Activated CD8-positive, alpha-beta T cell treated with anti-CD3 and anti-CD28 coated beads for 36 hours (primary cell): ENCODE measurements at regions not wholly inside any gene's neighbourhood (a gene's known extent, or its start where the extent isn't known, plus 50 kb on each side); places are given as distances from the start of the nearest gene placed in this dataset.

ENCODE experiments used
- ATAC-seq: fragments of 200-7000 bp; cut with Tn5 transposase; one replicate; pipeline ENCODE4 v1.10.0; 2021; ENCODE audit warnings: mild to moderate bottlenecking, moderate library complexity
- CTCF ChIA-PET: fragments of 350-600 bp; sonication (Branson Sonifier 250); formaldehyde crosslinking; loops from one replicate; lab custom pipeline; 2021; ENCODE audit warnings: antibody characterized with exemption; lab: Charles Lee
- POLR2A ChIA-PET: fragments of 350-600 bp; sonication (Branson Sonifier 250); formaldehyde crosslinking; loops from one replicate; lab custom pipeline; 2021; ENCODE audit warnings: antibody characterized with exemption; lab: Charles Lee
- DNase-seq: peaks from one replicate; pipeline ENCODE4 v3.0.0-alpha.2; 2020
- H3K27ac Mint-ChIP-seq: one replicate; pipeline ENCODE4 v1.8.0; 2021; ENCODE audit warnings: mild to moderate bottlenecking, mixed read lengths
- H3K27me3 Mint-ChIP-seq: one replicate; pipeline ENCODE4 v1.8.0; 2021; ENCODE audit warnings: mixed read lengths
- H3K36me3 Mint-ChIP-seq: one replicate; pipeline ENCODE4 v1.8.0; 2021; ENCODE audit warnings: low read depth, mixed read lengths
- H3K4me1 Mint-ChIP-seq: one replicate; pipeline ENCODE4 v1.8.0; 2021; ENCODE audit warnings: low read depth, mixed read lengths
- H3K4me3 Mint-ChIP-seq: one replicate; pipeline ENCODE4 v1.8.0; 2021; ENCODE audit warnings: mild to moderate bottlenecking, moderate library complexity, mixed read lengths
- H3K9me3 Mint-ChIP-seq: one replicate; pipeline ENCODE4 v1.8.0; 2021; ENCODE audit warnings: mixed read lengths
- intact Hi-C: fragments of 100-400 bp; cut with micrococcal nuclease; formaldehyde crosslinking; loops from one replicate; pipeline ENCODE4 v1.10.0; 2022
- TF ChIP-seq, protein P1 (sequence below): fragments of 200-600 bp; IDR thresholded peaks from one replicate; pipeline ENCODE4 v1.8.0; 2022; ENCODE audit warnings: antibody characterized with exemption, mild to moderate bottlenecking

DNA sequence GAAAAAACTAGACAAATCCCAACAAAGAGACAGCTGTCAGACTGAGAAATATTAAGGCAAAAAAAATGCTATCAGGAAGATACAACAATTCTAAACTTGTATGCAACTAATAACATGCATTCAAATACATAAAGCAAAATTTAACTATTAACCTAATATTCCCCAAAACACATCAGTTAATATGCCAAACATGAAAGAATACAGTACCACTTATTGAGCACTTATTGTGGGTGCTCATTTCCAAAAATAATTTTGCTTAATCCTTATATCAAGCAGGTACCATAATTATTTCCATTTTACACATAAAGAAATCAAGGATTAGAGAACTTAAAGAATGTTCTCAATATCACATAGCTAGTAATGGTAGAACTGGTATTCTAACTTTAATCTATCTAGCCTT is 67.7 kb upstream of the HMGXB4 start:
- no peak for DNase-seq
- Mint-ChIP-seq H3K4me3 (no peak overlapping the region), H3K36me3 (peaks cover 4% of the 10 kb centered on the region), H3K9me3 (peaks cover 17% of the 10 kb centered on the region), H3K27me3 (peaks cover 3% of the 10 kb centered on the region), H3K4me1 (no peaks in the 10 kb centered on the region), H3K27ac (no peak overlapping the region)
- ATAC-seq: no peak
- TF ChIP-seq, protein P1, sequence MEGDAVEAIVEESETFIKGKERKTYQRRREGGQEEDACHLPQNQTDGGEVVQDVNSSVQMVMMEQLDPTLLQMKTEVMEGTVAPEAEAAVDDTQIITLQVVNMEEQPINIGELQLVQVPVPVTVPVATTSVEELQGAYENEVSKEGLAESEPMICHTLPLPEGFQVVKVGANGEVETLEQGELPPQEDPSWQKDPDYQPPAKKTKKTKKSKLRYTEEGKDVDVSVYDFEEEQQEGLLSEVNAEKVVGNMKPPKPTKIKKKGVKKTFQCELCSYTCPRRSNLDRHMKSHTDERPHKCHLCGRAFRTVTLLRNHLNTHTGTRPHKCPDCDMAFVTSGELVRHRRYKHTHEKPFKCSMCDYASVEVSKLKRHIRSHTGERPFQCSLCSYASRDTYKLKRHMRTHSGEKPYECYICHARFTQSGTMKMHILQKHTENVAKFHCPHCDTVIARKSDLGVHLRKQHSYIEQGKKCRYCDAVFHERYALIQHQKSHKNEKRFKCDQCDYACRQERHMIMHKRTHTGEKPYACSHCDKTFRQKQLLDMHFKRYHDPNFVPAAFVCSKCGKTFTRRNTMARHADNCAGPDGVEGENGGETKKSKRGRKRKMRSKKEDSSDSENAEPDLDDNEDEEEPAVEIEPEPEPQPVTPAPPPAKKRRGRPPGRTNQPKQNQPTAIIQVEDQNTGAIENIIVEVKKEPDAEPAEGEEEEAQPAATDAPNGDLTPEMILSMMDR: no peak
- CTCF ChIA-PET: interaction anchor here (1.5 kb wide), 1 partner anchor 42 kb away, joined by 6 read pairs; no protein-coding TSS in a partner anchor
- intact Hi-C loops: no loop called here
- POLR2A ChIA-PET: no interaction called here

DNA sequence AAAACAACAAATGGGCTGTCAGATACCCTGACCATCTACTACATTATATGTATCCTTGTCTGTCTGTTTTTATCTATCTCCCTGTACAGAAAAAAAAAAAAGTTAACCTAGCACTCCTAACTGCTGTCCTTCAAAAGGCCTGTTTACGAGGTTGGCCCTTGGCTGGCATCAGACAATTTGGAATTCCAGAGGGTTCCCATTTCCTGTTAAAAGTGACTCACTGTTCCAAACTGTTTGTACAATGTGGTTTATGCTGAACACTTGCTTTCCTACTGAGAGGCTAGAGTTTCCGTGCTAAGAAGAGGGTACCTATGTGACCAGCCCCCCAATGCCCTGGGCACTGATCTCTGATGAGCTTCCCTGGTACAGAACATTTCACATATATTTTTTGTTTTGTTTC is 65.9 kb upstream of the HMGXB4 start:
- TF ChIP-seq, protein P1: no peak
- Mint-ChIP-seq H3K4me1 (no peaks in the 10 kb centered on the region), H3K9me3 (peaks cover 17% of the 10 kb centered on the region), H3K4me3 (no peak overlapping the region), H3K36me3 (peaks cover 4% of the 10 kb centered on the region), H3K27ac (no peak overlapping the region), H3K27me3 (peaks cover 3% of the 10 kb centered on the region)
- POLR2A ChIA-PET: no interaction called here
- intact Hi-C loops: no loop called here
- CTCF ChIA-PET: no interaction called here
- no peak for ATAC-seq
- DNase-seq: no peak

DNA sequence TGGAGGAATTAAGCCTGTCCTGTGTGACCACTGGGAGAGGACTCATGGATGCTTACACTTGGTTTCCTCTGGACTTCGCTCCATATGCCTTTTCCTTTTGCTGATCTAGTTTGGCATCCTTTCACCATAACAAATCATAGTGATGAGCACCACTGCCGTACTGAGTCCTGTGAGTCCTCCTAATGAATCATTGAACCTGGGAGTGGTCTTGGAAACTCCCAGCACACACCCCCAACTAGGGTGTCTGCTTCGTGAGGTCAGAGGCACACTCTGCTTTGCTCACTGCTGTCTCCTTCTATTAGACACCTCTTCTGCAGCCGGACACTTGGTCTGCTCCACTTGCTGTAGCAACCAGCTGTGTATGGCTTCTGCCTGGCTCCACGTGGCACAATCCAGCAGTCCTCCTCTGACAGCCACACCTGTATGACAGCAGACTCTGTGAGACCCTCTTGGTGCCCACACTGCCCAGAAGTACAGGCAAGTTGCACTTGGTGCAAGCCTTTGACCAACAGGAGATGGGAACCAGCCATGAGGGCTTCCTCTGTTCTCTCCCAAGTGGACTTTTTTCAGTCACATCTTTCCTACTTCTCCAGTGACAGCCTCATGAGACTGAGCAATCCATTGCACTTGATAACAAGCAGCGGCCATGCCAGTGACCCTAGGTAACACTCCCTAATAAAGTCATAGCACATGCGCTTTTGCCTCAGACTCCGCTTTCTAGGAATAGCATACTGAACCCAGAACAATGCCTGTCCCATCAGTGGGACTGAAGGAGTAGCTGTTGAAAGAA is 65.0 kb upstream of the HMGXB4 start:
- Mint-ChIP-seq H3K27me3 (peaks cover 3% of the 10 kb centered on the region), H3K9me3 (peaks cover 17% of the 10 kb centered on the region), H3K36me3 (peaks cover 4% of the 10 kb centered on the region), H3K4me1 (no peaks in the 10 kb centered on the region), H3K4me3 (no peak overlapping the region), H3K27ac (no peak overlapping the region)
- ATAC-seq (no peak), DNase-seq (no peak)
- intact Hi-C loops: no loop called here
- CTCF ChIA-PET: no interaction called here
- POLR2A ChIA-PET: no interaction called here
- TF ChIP-seq, protein P1: no peak

DNA sequence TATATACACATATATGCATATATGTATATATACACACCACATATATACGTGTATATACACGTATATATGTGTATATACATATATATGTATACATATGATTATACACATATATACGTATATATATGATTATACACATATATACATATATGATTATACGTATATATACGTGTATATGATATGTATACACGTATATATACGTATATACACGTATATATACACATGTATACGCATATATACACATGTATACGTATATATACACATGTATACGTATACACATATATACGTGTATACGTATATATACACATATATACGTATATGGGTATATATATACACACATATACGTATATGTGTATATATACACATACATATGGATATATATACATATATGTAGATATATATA is 62.1 kb upstream of the HMGXB4 start:
- intact Hi-C loops: no loop called here
- H3K27ac Mint-ChIP-seq: no peak overlapping the region
- no peak for ATAC-seq
- ChIA-PET CTCF (no interaction called here), POLR2A (no interaction called here)
- no peak for DNase-seq
- peaks cover 4% of the 10 kb centered on the region for H3K36me3 Mint-ChIP-seq
- H3K27me3 Mint-ChIP-seq: peaks cover 8% of the 10 kb centered on the region
- no peak overlapping the region for H3K4me3 Mint-ChIP-seq
- TF ChIP-seq, protein P1: no peak
- H3K9me3 Mint-ChIP-seq: peaks cover 9% of the 10 kb centered on the region
- H3K4me1 Mint-ChIP-seq: no peaks in the 10 kb centered on the region

DNA sequence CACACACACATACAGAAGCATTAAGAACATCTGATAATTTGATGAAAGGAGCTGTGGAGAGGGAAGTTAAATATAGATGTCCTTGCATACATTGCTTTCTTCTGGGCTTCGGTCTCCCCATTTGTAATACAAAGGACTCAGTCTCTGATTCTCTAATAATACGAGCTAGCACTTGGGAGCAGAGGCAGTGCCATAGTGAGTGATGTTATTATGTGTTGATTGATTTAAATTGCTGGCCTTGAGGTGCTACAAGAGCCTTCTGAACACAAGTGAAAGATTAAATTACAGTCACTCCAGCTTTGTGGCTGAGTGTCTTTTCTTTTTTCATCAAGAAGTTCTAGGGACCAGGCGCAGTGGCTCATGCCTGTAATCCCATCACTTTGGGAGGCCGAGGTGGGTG is 61.5 kb upstream of the HMGXB4 start:
- DNase-seq (no peak), ATAC-seq (no peak)
- ChIA-PET POLR2A (no interaction called here), CTCF (no interaction called here)
- Mint-ChIP-seq H3K27me3 (peaks cover 9% of the 10 kb centered on the region), H3K36me3 (peaks cover 3% of the 10 kb centered on the region), H3K4me3 (no peak overlapping the region), H3K4me1 (no peaks in the 10 kb centered on the region), H3K9me3 (peaks cover 4% of the 10 kb centered on the region), H3K27ac (no peak overlapping the region)
- TF ChIP-seq, protein P1: no peak
- intact Hi-C loops: no loop called here
